ENCODE measurements at regions not wholly inside any gene's neighbourhood (a gene's known extent, or its start where the extent isn't known, plus 50 kb on each side); places are given as distances from the start of the nearest gene placed in this dataset.
"Not testable (repeated sequence)": the region's sequence is repeated elsewhere in the genome, so short reads cannot be mapped to it uniquely, and the experiment has no call there.

- H3K4me1 ChIP-seq (replicated peaks), result no peaks in the 10 kb centered on the region
- H3K36me3 ChIP-seq, result no peaks in the 10 kb centered on the region
- intact Hi-C loops (cut with DNase I), result no loop called here
- no peaks in the 10 kb centered on the region for H3K9me3 ChIP-seq
- no peak overlapping the region for H3K4me3 ChIP-seq
- 50% methylated on average over 15 of the region's 15 CpGs for WGBS
- DNase-seq (ENCODE audit: low spot score), result no peak
- no peaks in the 10 kb centered on the region for H3K27me3 ChIP-seq (replicated peaks; ENCODE audit: insufficient read depth)
- H3K27ac ChIP-seq, result no peak overlapping the region
- TF ChIP-seq CTCF (IDR thresholded peaks at IDR 0.05) (no peak), POLR2AphosphoS5 (IDR thresholded peaks at IDR 0.05) (no peak), POLR2A (IDR thresholded peaks at IDR 0.05) (no peak)
Measured at GRCh38 chr1:229862017-229862774, 204.8 kb upstream of the GALNT2 start.

GRCh38 chr1:229863651-229864545 lies 203.1 kb upstream of the GALNT2 start:
- Histone ChIP-seq H3K36me3 (no peaks in the 10 kb centered on the region), H3K27me3 (replicated peaks; ENCODE audit: insufficient read depth) (no peaks in the 10 kb centered on the region), H3K27ac (no peak overlapping the region), H3K4me1 (replicated peaks) (no peaks in the 10 kb centered on the region), H3K9me3 (no peaks in the 10 kb centered on the region), H3K4me3 (no peak overlapping the region)
- 73% methylated on average over 16 of the region's 16 CpGs for WGBS
- no peak for DNase-seq (ENCODE audit: low spot score)
- no peak for TF ChIP-seq POLR2A (IDR thresholded peaks at IDR 0.05)
- no peak for TF ChIP-seq CTCF (IDR thresholded peaks at IDR 0.05)
- no peak for TF ChIP-seq POLR2AphosphoS5 (IDR thresholded peaks at IDR 0.05)
- intact Hi-C loops (cut with DNase I), result no loop called here

- no peaks in the 10 kb centered on the region for H3K9me3 ChIP-seq
- no peaks in the 10 kb centered on the region for H3K36me3 ChIP-seq
- 89% methylated on average over 15 of the region's 15 CpGs for WGBS
- DNase-seq (ENCODE audit: low spot score), result no peak
- no peak overlapping the region for H3K27ac ChIP-seq
- no peak overlapping the region for H3K4me3 ChIP-seq
- TF ChIP-seq POLR2A (IDR thresholded peaks at IDR 0.05) (no peak), CTCF (IDR thresholded peaks at IDR 0.05) (no peak), POLR2AphosphoS5 (IDR thresholded peaks at IDR 0.05) (no peak)
- H3K27me3 ChIP-seq (replicated peaks; ENCODE audit: insufficient read depth), result no peaks in the 10 kb centered on the region
- H3K4me1 ChIP-seq (replicated peaks), result no peaks in the 10 kb centered on the region
- intact Hi-C loops (cut with DNase I), result no loop called here
Measured at GRCh38 chr1:229864686-229865230, 202.3 kb upstream of the GALNT2 start.

GRCh38 chr1:229865321-229865720 lies 201.7 kb upstream of the GALNT2 start:
- not testable (repeated sequence) for H3K4me3 ChIP-seq

GRCh38 chr1:229867726-229868125 lies 199.3 kb upstream of the GALNT2 start:
- intact Hi-C loops (cut with DNase I), result no loop called here
- TF ChIP-seq CTCF (IDR thresholded peaks at IDR 0.05) (no peak), POLR2A (IDR thresholded peaks at IDR 0.05) (no peak), POLR2AphosphoS5 (IDR thresholded peaks at IDR 0.05) (no peak)
- H3K9me3 ChIP-seq, result no peaks in the 10 kb centered on the region

More at GRCh38 chr1:229865321-229865720, 201.7 kb upstream of the GALNT2 start:
- H3K4me1 ChIP-seq (replicated peaks); intact Hi-C loops (cut with DNase I); H3K27me3 ChIP-seq (replicated peaks; ENCODE audit: insufficient read depth); H3K36me3 ChIP-seq; DNase-seq (ENCODE audit: low spot score); H3K9me3 ChIP-seq; H3K27ac ChIP-seq: not testable (repeated sequence)
- 98% methylated on average over 24 of the region's 32 CpGs for WGBS

More at GRCh38 chr1:229867726-229868125, 199.3 kb upstream of the GALNT2 start:
- no peak for DNase-seq (ENCODE audit: low spot score)
- no peaks in the 10 kb centered on the region for H3K36me3 ChIP-seq
- 94% methylated on average over 3 of the region's 3 CpGs for WGBS
- H3K4me3 ChIP-seq, result no peak overlapping the region
- H3K27ac ChIP-seq, result no peak overlapping the region
- no peaks in the 10 kb centered on the region for H3K4me1 ChIP-seq (replicated peaks)
- H3K27me3 ChIP-seq (replicated peaks; ENCODE audit: insufficient read depth), result no peaks in the 10 kb centered on the region

Measured in prostate gland (tissue), 2 donors.